Colonic mucosa (tissue), 4 donors: ENCODE measurements at regions not wholly inside any gene's neighbourhood (a gene's known extent, or its start where the extent isn't known, plus 50 kb on each side); places are given as distances from the start of the nearest gene placed in this dataset.
"Not testable (repeated sequence)": the region's sequence is repeated elsewhere in the genome, so short reads cannot be mapped to it uniquely, and the experiment has no call there.

Experiments used
- DNase-seq: peaks from one replicate; pipeline ENCODE4 v3.0.0-alpha.2; 2020
- H3K27ac ChIP-seq: fragments of 200-600 bp; one replicate; pipeline ENCODE4 v1.8.0; 2021
- H3K27me3 ChIP-seq: fragments of 200-600 bp; one replicate; pipeline ENCODE4 v1.8.0; 2021
- H3K36me3 ChIP-seq: fragments of 200-600 bp; one replicate; pipeline ENCODE4 v1.8.0; 2021
- H3K4me1 ChIP-seq: fragments of 200-600 bp; one replicate; pipeline ENCODE4 v1.8.0; 2021; ENCODE audit warnings: mild to moderate bottlenecking
- H3K4me3 ChIP-seq: fragments of 200-600 bp; one replicate; pipeline ENCODE4 v1.8.0; 2021
- H3K9ac ChIP-seq, 2 donors: one replicate each; pipeline ENCODE4 v1.7.0; 2013; ENCODE audit warnings: control low read depth in 2 of 2, low read depth in 2 of 2, low read length in 2 of 2
- H3K9me3 ChIP-seq: fragments of 200-600 bp; one replicate; pipeline ENCODE4 v1.8.0; 2021
- CTCF ChIP-seq: fragments of 200-600 bp; IDR thresholded peaks from one replicate; pipeline ENCODE4 v1.8.0; 2022; ENCODE audit warnings: antibody characterized with exemption, mild to moderate bottlenecking
- intact Hi-C: fragments of 100-400 bp; cut with DNase I; formaldehyde crosslinking; loops from one replicate; pipeline ENCODE4 v1.14.1; 2022
- donor health status: healthy.
- donor health status: DM: no; HTN: no; CAD: no.
- donor health status: DM: no; HTN: no; CAD: no.

GRCh38 chr4:52376132-52376704 is 282.9 kb downstream of the USP46 start:
- Histone ChIP-seq H3K27me3 (no peaks in the 10 kb centered on the region), H3K9me3 (no peaks in the 10 kb centered on the region), H3K4me3 (no peak overlapping the region), H3K4me1 (no peaks in the 10 kb centered on the region), H3K36me3 (no peaks in the 10 kb centered on the region), H3K9ac (no peak overlapping the region), H3K27ac (no peak overlapping the region)
- intact Hi-C loops = loop anchor here (2.0 to 5.0 kb wide), 2 partner anchors 607 to 1856 kb away; no protein-coding TSS in a partner anchor
- peak; percentile 55 for TF ChIP-seq CTCF
- DNase-seq = peak; percentile 24

GRCh38 chr4:52377563-52377962 is 281.5 kb downstream of the USP46 start:
- H3K36me3 ChIP-seq = no peaks in the 10 kb centered on the region
- no peaks in the 10 kb centered on the region for H3K27me3 ChIP-seq
- intact Hi-C loops = loop anchor here (2.0 to 5.0 kb wide), 2 partner anchors 605 to 1855 kb away; no protein-coding TSS in a partner anchor

GRCh38 chr4:52407545-52407944 is 251.6 kb downstream of the USP46 start:
- no peak overlapping the region for H3K4me3 ChIP-seq
- H3K27ac ChIP-seq = no peak overlapping the region
- TF ChIP-seq CTCF = no peak
- intact Hi-C loops = no loop called here
- no peaks in the 10 kb centered on the region for H3K36me3 ChIP-seq
- H3K4me1 ChIP-seq = no peaks in the 10 kb centered on the region
- no peak for DNase-seq
- no peak overlapping the region for H3K9ac ChIP-seq
- H3K27me3 ChIP-seq = no peaks in the 10 kb centered on the region
- H3K9me3 ChIP-seq = no peaks in the 10 kb centered on the region

More at GRCh38 chr4:52377563-52377962, 281.5 kb downstream of the USP46 start:
- DNase-seq = no peak
- Histone ChIP-seq H3K9me3 (no peaks in the 10 kb centered on the region), H3K4me1 (no peaks in the 10 kb centered on the region), H3K27ac (no peak overlapping the region), H3K4me3 (no peak overlapping the region), H3K9ac (no peak overlapping the region)
- TF ChIP-seq CTCF = no peak

GRCh38 chr4:52408032-52408431 is 251.1 kb downstream of the USP46 start:
- H3K27me3 ChIP-seq = no peaks in the 10 kb centered on the region
- no peak for DNase-seq
- no peaks in the 10 kb centered on the region for H3K36me3 ChIP-seq

GRCh38 chr4:52408471-52408870 is 250.6 kb downstream of the USP46 start:
- intact Hi-C loops = no loop called here
- TF ChIP-seq CTCF = no peak

More at GRCh38 chr4:52408032-52408431, 251.1 kb downstream of the USP46 start:
- H3K4me3 ChIP-seq = no peak overlapping the region
- TF ChIP-seq CTCF = no peak
- intact Hi-C loops = no loop called here
- no peak overlapping the region for H3K9ac ChIP-seq
- no peak overlapping the region for H3K27ac ChIP-seq
- H3K9me3 ChIP-seq = no peaks in the 10 kb centered on the region
- no peaks in the 10 kb centered on the region for H3K4me1 ChIP-seq

GRCh38 chr4:52409766-52410165 is 249.3 kb downstream of the USP46 start:
- H3K4me1 ChIP-seq, intact Hi-C loops, H3K9me3 ChIP-seq, H3K36me3 ChIP-seq, H3K4me3 ChIP-seq, H3K27me3 ChIP-seq, H3K27ac ChIP-seq, H3K9ac ChIP-seq, DNase-seq: not testable (repeated sequence)

More at GRCh38 chr4:52408471-52408870, 250.6 kb downstream of the USP46 start:
- no peak overlapping the region for H3K4me3 ChIP-seq
- H3K27me3 ChIP-seq = no peaks in the 10 kb centered on the region
- H3K27ac ChIP-seq = no peak overlapping the region
- no peaks in the 10 kb centered on the region for H3K9me3 ChIP-seq
- no peaks in the 10 kb centered on the region for H3K4me1 ChIP-seq
- DNase-seq = no peak
- no peak overlapping the region for H3K9ac ChIP-seq
- no peaks in the 10 kb centered on the region for H3K36me3 ChIP-seq
